GM12865 (cell line): ENCODE measurements at regions not wholly inside any gene's neighbourhood (a gene's known extent, or its start where the extent isn't known, plus 50 kb on each side); places are given as distances from the start of the nearest gene placed in this dataset.

Source experiments
- DNase-seq: peaks from one replicate; pipeline ENCODE4 v3.0.0; 2010; ENCODE audit warnings: low read depth
- H3K4me3 ChIP-seq: 2 replicates; pipeline ENCODE4 v1.5.1; 2011; ENCODE audit warnings: mild to moderate bottlenecking, low read depth, low read length, control low read depth
- CTCF ChIP-seq: IDR thresholded peaks from 2 replicates; pipeline ENCODE4 v1.5.1; 2011; ENCODE audit warnings: low read length, control low read depth, low read depth, inconsistent platforms; ENCODE audit not compliant: insufficient read depth; ENCODE audit errors: missing control alignments

- H3K4me3 ChIP-seq = no peak overlapping the region
- DNase-seq = no peak
Observed at GRCh38 chr2:8426550-8426949, 255.3 kb upstream of the ID2 start.

GRCh38 chr2:8427211-8427610 is 254.6 kb upstream of the ID2 start:
- no peak for DNase-seq
- no peak overlapping the region for H3K4me3 ChIP-seq
- no peak for TF ChIP-seq CTCF

More at GRCh38 chr2:8426550-8426949, 255.3 kb upstream of the ID2 start:
- no peak for TF ChIP-seq CTCF

- no peak overlapping the region for H3K4me3 ChIP-seq
Observed at GRCh38 chr2:8430628-8431027, 251.2 kb upstream of the ID2 start.

GRCh38 chr2:8431446-8432125 is 250.3 kb upstream of the ID2 start:
- no peak for TF ChIP-seq CTCF
- H3K4me3 ChIP-seq = no peak overlapping the region
- DNase-seq = no peak

More at GRCh38 chr2:8430628-8431027, 251.2 kb upstream of the ID2 start:
- DNase-seq = no peak
- no peak for TF ChIP-seq CTCF

GRCh38 chr2:8432706-8433336 is 249.0 kb upstream of the ID2 start:
- no peak overlapping the region for H3K4me3 ChIP-seq
- no peak for TF ChIP-seq CTCF
- no peak for DNase-seq

- no peak for DNase-seq
- no peak for TF ChIP-seq CTCF
- H3K4me3 ChIP-seq = no peak overlapping the region
Observed at GRCh38 chr2:8433390-8433789, 248.5 kb upstream of the ID2 start.

- DNase-seq = no peak
- no peak overlapping the region for H3K4me3 ChIP-seq
- no peak for TF ChIP-seq CTCF
Observed at GRCh38 chr2:8435608-8436007, 246.2 kb upstream of the ID2 start.
